ENCODE measurements at regions not wholly inside any gene's neighbourhood (a gene's known extent, or its start where the extent isn't known, plus 50 kb on each side); places are given as distances from the start of the nearest gene placed in this dataset.
"Not testable (repeated sequence)": the region's sequence is repeated elsewhere in the genome, so short reads cannot be mapped to it uniquely, and the experiment has no call there.

- DNase-seq (ENCODE audit: low read depth in 1 of 2, low spot score in 1 of 2): no peak
These were observed 384.9 kb upstream of the PROK2 start for GRCh38 chr3:72169561-72170472.

- DNase-seq (ENCODE audit: low read depth in 1 of 2, low spot score in 1 of 2): no peak
These were observed 384.2 kb upstream of the PROK2 start for GRCh38 chr3:72169120-72169519.

GRCh38 chr3:72165808-72166207, 380.9 kb upstream of the PROK2 start:
- no peak for DNase-seq (ENCODE audit: low read depth in 1 of 2, low spot score in 1 of 2)

- no peak for DNase-seq (ENCODE audit: low read depth in 1 of 2, low spot score in 1 of 2)
These were observed 380.4 kb upstream of the PROK2 start for GRCh38 chr3:72165317-72165716.

GRCh38 chr3:72164635-72164978, 379.7 kb upstream of the PROK2 start:
- no peak for DNase-seq (ENCODE audit: low read depth in 1 of 2, low spot score in 1 of 2)

- no peak for DNase-seq (ENCODE audit: low read depth in 1 of 2, low spot score in 1 of 2)
These were observed 379.1 kb upstream of the PROK2 start for GRCh38 chr3:72163809-72164634.

- DNase-seq (ENCODE audit: low read depth in 1 of 2, low spot score in 1 of 2): no peak
These were observed 377.8 kb upstream of the PROK2 start for GRCh38 chr3:72162649-72163184.

- DNase-seq (ENCODE audit: low read depth in 1 of 2, low spot score in 1 of 2): no peak
These were observed 377.1 kb upstream of the PROK2 start for GRCh38 chr3:72161881-72162595.

GRCh38 chr3:72161285-72161684, 376.3 kb upstream of the PROK2 start:
- DNase-seq (ENCODE audit: low read depth in 1 of 2, low spot score in 1 of 2): not testable (repeated sequence)

GRCh38 chr3:72160351-72160750, 375.4 kb upstream of the PROK2 start:
- DNase-seq (ENCODE audit: low read depth in 1 of 2, low spot score in 1 of 2): no peak

GRCh38 chr3:72159487-72159886, 374.5 kb upstream of the PROK2 start:
- no peak for DNase-seq (ENCODE audit: low read depth in 1 of 2, low spot score in 1 of 2)

- no peak for DNase-seq (ENCODE audit: low read depth in 1 of 2, low spot score in 1 of 2)
These were observed 373.8 kb upstream of the PROK2 start for GRCh38 chr3:72158639-72159326.

GRCh38 chr3:72157748-72158638, 373.0 kb upstream of the PROK2 start:
- no peak for DNase-seq (ENCODE audit: low read depth in 1 of 2, low spot score in 1 of 2)

GRCh38 chr3:72155391-72156064, 370.6 kb upstream of the PROK2 start:
- DNase-seq (ENCODE audit: low read depth in 1 of 2, low spot score in 1 of 2): no peak

- DNase-seq (ENCODE audit: low read depth in 1 of 2, low spot score in 1 of 2): no peak
These were observed 369.7 kb upstream of the PROK2 start for GRCh38 chr3:72154391-72155335.

- DNase-seq (ENCODE audit: low read depth in 1 of 2, low spot score in 1 of 2): no peak
These were observed 368.7 kb upstream of the PROK2 start for GRCh38 chr3:72153477-72154314.
